ENCODE measurements at regions not wholly inside any gene's neighbourhood (a gene's known extent, or its start where the extent isn't known, plus 50 kb on each side); places are given as distances from the start of the nearest gene placed in this dataset.

DNA sequence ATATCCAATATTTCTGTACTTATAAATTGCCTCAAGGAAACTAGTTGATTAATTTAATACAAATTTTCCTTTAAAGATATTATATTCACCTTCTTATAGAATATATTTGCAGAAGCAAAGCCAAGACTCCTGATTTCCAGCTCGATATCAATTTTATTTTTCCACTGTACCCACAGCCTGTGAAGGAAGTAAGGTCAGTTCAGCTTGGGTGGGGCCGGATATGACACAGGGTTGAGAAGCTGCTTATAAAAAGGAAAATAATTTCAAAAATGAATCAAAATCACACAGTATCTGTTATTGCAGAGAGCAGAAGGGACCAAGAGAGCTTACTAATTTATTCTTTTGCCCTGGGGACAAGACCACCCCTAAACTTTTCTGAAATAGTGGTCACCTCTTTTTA, 491.4 kb downstream of the TUSC7 start:
- TF ChIP-seq, protein P1, sequence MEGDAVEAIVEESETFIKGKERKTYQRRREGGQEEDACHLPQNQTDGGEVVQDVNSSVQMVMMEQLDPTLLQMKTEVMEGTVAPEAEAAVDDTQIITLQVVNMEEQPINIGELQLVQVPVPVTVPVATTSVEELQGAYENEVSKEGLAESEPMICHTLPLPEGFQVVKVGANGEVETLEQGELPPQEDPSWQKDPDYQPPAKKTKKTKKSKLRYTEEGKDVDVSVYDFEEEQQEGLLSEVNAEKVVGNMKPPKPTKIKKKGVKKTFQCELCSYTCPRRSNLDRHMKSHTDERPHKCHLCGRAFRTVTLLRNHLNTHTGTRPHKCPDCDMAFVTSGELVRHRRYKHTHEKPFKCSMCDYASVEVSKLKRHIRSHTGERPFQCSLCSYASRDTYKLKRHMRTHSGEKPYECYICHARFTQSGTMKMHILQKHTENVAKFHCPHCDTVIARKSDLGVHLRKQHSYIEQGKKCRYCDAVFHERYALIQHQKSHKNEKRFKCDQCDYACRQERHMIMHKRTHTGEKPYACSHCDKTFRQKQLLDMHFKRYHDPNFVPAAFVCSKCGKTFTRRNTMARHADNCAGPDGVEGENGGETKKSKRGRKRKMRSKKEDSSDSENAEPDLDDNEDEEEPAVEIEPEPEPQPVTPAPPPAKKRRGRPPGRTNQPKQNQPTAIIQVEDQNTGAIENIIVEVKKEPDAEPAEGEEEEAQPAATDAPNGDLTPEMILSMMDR (conservative IDR thresholded peaks at IDR 0.05; ENCODE audit: low read depth, low read length): no peak
- DNase-seq (ENCODE audit: low read depth): no peak
- H3K4me3 ChIP-seq (ENCODE audit: low read depth, low read length): no peak overlapping the region

DNA sequence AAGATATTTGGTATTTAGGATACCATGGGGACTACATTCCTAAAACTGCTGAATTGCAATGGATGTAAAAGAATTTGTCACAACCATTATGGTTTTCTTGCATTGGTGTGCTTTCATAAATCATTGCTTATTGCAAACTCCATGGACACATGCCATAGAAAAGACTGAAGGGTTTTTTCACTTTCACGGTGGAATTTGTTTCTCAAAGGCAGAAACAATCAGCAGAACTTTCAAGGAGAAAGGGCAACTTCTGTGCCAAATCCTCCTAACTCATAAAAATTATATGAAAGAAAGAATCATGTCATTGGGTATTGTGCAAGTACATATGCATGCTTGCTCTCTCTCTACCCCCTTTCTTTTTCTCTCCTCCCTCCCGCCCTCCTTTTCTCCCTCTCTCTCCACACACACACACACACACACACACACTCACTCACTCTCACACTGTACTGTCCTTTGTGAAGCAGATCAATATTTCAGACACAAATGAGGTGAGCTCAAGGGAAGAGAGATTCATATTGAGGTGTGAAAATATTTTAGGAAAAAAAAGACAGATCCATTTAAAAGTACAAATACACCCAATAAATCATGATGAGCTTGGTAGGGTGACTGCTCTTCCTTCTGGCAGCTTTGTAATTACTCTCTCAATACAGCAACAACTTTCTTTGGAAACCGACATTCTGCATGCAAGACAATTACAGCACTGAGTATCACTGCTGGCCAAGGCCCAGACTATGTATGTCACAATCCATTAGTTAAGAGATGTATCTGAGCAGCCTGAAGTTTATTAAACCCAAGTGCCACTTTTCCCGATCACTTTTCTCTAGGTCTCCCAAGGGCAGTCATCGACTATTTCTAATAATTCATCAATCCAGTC, 492.6 kb downstream of the TUSC7 start:
- TF ChIP-seq, protein P1 (conservative IDR thresholded peaks at IDR 0.05; ENCODE audit: low read depth, low read length): no peak
- no peak overlapping the region for H3K4me3 ChIP-seq (ENCODE audit: low read depth, low read length)
- DNase-seq (ENCODE audit: low read depth): no peak

DNA sequence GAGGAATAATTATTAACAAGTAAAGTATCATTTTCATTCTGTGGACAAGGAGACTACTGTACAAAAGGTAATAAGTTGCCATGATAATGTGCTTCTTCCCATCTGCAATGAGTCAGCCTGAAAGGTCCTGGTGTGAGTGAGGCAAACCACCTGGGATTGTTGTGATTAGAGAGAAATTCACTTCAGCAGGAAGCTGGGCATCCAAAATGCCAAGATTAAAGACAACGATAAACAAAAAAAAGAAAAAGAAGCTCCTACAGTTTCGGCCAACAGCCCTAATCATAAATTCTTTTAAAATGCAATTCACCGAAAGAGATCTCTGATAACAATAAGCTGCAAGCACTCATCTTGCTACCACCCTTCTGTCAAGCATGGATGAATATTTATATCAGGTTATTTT, 507.8 kb downstream of the TUSC7 start:
- no peak for DNase-seq (ENCODE audit: low read depth)
- H3K4me3 ChIP-seq (ENCODE audit: low read depth, low read length): no peak overlapping the region
- TF ChIP-seq, protein P1 (conservative IDR thresholded peaks at IDR 0.05; ENCODE audit: low read depth, low read length): no peak

DNA sequence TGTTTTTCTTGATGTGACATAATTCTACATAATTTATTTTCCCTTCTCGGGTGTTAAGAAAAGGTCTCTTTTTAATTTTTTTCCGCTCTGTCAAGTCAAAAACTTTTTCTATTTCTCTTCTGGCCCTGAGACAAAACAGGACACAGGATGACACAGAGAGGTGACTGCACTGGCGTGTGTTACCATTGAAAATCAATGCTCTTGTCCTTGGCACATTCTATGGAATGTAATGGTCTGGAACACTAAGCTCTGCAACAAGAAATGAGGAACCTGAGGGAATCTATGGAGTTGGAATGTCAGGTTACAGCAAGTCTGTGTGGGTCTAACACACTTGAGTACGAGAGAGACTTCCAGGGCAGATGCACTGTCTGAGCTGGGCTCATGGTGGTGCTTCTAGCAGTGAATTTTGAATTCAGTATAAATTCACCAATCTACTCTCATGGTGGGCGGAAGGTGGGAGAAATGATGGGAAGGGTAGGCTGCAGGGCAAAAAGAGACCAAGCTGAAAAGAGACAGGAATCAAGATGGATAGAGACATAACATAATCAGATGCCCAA, 508.3 kb downstream of the TUSC7 start:
- DNase-seq (ENCODE audit: low read depth): no peak
- H3K4me3 ChIP-seq (ENCODE audit: low read depth, low read length): no peak overlapping the region
- TF ChIP-seq, protein P1 (conservative IDR thresholded peaks at IDR 0.05; ENCODE audit: low read depth, low read length): no peak

DNA sequence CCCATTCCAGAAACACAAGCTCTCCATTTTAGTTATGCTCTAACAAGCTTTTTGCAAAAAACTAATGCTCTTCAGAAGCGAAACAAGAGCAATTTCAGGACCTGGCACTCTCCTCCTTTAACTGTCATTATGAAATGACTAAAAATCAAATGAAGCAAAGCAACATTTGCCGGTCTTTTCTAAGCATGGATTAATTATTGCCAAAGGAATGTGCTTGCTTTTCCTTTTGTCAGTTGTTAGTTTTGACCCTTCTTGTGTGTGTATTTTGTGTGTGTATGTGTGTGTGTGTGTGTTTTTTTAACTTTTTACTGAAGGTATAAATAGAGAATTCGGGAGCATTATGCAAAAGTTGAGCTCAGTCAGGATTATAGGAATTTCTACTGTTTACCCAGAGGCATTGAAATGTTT, 509.1 kb downstream of the TUSC7 start:
- no peak overlapping the region for H3K4me3 ChIP-seq (ENCODE audit: low read depth, low read length)
- TF ChIP-seq, protein P1 (conservative IDR thresholded peaks at IDR 0.05; ENCODE audit: low read depth, low read length): no peak
- DNase-seq (ENCODE audit: low read depth): no peak

DNA sequence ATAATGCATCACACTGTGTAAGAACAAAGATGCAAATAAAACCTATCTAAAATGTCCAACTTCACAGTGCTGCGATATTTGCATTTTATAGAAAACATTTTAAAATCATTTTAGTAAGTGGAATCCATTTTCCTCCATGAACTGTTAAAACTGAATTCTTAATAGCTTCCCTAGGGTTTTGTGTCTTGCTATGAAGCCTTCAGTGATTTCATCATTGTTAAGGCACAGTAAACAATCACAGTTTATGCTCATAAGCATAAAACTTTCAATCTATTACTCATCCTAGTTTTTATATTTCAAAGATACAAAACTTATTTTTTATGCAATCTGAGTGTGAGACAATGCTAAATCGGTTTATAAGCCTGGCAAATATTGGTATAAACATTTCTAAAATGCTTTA, 509.7 kb downstream of the TUSC7 start:
- DNase-seq (ENCODE audit: low read depth): no peak
- no peak overlapping the region for H3K4me3 ChIP-seq (ENCODE audit: low read depth, low read length)
- TF ChIP-seq, protein P1 (conservative IDR thresholded peaks at IDR 0.05; ENCODE audit: low read depth, low read length): no peak

DNA sequence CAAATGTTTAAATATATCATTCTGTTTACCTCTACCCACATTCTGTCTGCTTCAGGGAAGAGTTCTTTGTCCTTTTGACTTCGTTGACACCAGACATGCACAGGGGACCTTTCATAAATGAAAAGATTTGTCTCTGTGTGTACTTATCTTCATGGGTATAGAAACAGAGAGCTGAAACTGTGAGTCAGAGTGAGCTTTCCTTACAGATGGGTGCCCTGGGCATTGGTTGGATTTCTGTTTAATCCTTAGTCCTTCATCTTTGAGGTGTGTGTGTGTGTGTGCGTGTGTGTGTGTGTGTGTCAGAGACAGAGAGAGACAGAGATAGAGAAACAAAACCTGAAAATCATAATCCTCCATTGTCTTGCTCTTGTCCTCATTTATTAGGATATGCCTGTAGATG, 517.4 kb downstream of the TUSC7 start:
- TF ChIP-seq, protein P1 (conservative IDR thresholded peaks at IDR 0.05; ENCODE audit: low read depth, low read length): no peak
- no peak for DNase-seq (ENCODE audit: low read depth)
- no peak overlapping the region for H3K4me3 ChIP-seq (ENCODE audit: low read depth, low read length)

All from choroid plexus epithelial cell (primary cell).